Panc1 (cell line): ENCODE measurements at regions not wholly inside any gene's neighbourhood (a gene's known extent, or its start where the extent isn't known, plus 50 kb on each side); places are given as distances from the start of the nearest gene placed in this dataset.

Source experiments
- ATAC-seq: fragments of 200-7000 bp; cut with Tn5 transposase; 2 replicates; pipeline ENCODE4 v1.9.1; 2020; ENCODE audit warnings: mild to moderate bottlenecking, moderate library complexity
- BruUV-seq: library from RNA; stranded (reverse); fragments of 400-500 nt; replicated peaks from 2 replicates; lab custom pipeline; 2021; lab: Mats Ljungman, UMichigan
- CTCF ChIA-PET: fragments of 300-600 bp; sonication (Branson Sonifier 250); formaldehyde crosslinking; loops from one replicate; lab custom pipeline; 2022; ENCODE audit warnings: antibody characterized with exemption; lab: Charles Lee
- POLR2A ChIA-PET: fragments of 300-600 bp; sonication (Branson Sonifier 250); formaldehyde crosslinking; loops from one replicate; lab custom pipeline; 2022; ENCODE audit warnings: antibody characterized with exemption; lab: Charles Lee
- DNase-seq: peaks from one replicate; pipeline ENCODE4 v3.0.0-alpha.2; 2010; ENCODE audit warnings: low read depth, low spot score
- H3K27ac ChIP-seq: 2 replicates; pipeline ENCODE4 v1.5.1; 2011; ENCODE audit warnings: mild to moderate bottlenecking, low read length, inconsistent platforms
- H3K27me3 ChIP-seq: fragments of 200-500 bp; sonication (Bioruptor generic); 2 replicates; pipeline ENCODE4 v1.6.0; 2014; ENCODE audit warnings: low read length, inconsistent platforms; ENCODE audit not compliant: control insufficient read depth, insufficient read depth
- H3K36me3 ChIP-seq: fragments of 200-500 bp; sonication (Bioruptor generic); 2 replicates; pipeline ENCODE4 v1.5.1; 2014; ENCODE audit warnings: inconsistent platforms, mild to moderate bottlenecking, low read length, moderate library complexity; ENCODE audit not compliant: control insufficient read depth, insufficient read depth
- H3K4me1 ChIP-seq: 2 replicates; pipeline ENCODE4 v1.5.1; 2011; ENCODE audit warnings: inconsistent platforms, mild to moderate bottlenecking, low read length, moderate library complexity; ENCODE audit not compliant: control insufficient read depth, insufficient read depth
- H3K4me3 ChIP-seq, 2 experiments: 2 replicates each; pipeline ENCODE4 v1.5.1; 2011 to 2012; ENCODE audit warnings: low read depth in 2 of 2, low read length in 2 of 2, mild to moderate bottlenecking in 2 of 2, inconsistent platforms in 1 of 2, moderate library complexity in 1 of 2
- H3K9me3 ChIP-seq: fragments of 200-500 bp; sonication (Bioruptor generic); 2 replicates; pipeline ENCODE4 v1.5.1; 2014; ENCODE audit warnings: low read depth, mild to moderate bottlenecking, inconsistent platforms, low read length, moderate library complexity; ENCODE audit not compliant: control insufficient read depth, insufficient read depth
- POLR2AphosphoS5 ChIP-seq: IDR thresholded peaks from 2 replicates; pipeline ENCODE4 v1.6.1; 2012; ENCODE audit warnings: mild to moderate bottlenecking, low read depth, low read length, moderate library complexity
- SIN3A ChIP-seq: IDR thresholded peaks from 2 replicates; pipeline ENCODE4 v1.6.1; 2012; ENCODE audit warnings: low read depth, mild to moderate bottlenecking, low read length, moderate library complexity, borderline replicate concordance; ENCODE audit not compliant: insufficient read depth
- TCF7L2 ChIP-seq: IDR thresholded peaks from 2 replicates; pipeline ENCODE4 v1.6.1; 2011; ENCODE audit warnings: mild to moderate bottlenecking, low read depth, low read length, inconsistent platforms
- in situ Hi-C: cut with HindIII; loops from 2 replicates; pipeline ENCODE4 v1.10.0; 2016; ENCODE audit warnings: low sequenced_read_pairs, low pct_unique_long_range_greater_than_20kb
- intact Hi-C: fragments of 100-400 bp; cut with micrococcal nuclease; formaldehyde crosslinking; loops from one replicate; pipeline ENCODE4 v1.10.0; 2022; ENCODE audit not compliant: unreplicated experiment
- TF ChIP-seq, protein P1 (sequence below), 2 experiments: IDR thresholded peaks; 2 replicates each; pipeline ENCODE4 v1.6.1; 2011 to 2012; ENCODE audit warnings: low read depth in 2 of 2, control low read depth in 1 of 2, low read length in 1 of 2, mild to moderate bottlenecking in 1 of 2, moderate library complexity in 1 of 2; ENCODE audit not compliant: insufficient read depth in 1 of 2
- TF ChIP-seq, protein P2 (sequence below): fragments of 450-650 bp; IDR thresholded peaks from 2 replicates; pipeline ENCODE4 v1.5.1; 2017; ENCODE audit warnings: mild to moderate bottlenecking

DNA sequence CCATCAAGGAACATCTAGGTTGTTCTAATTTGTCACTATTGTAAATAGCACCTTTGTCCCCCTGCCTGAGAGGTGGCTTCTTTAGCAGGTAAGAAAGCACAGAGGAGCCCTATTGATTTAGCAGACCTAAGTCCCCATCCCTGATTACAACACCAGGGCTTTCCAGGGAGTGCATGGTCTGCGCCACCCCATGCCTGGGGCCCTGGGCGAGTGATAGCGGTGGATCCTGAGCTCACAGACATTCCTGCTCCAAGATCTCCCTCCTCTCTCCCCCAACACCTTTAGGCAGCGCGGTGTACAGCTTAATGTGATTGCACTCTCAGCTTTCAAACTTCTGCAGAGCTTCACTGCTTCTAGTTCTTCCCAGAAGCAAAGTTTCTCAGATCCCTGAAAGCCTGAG, 67.4 kb upstream of the WWC1 start:
- CTCF ChIA-PET: interaction anchor here (0.6 kb wide), 1 partner anchor 19 kb away, joined by 3 read pairs; no protein-coding TSS in a partner anchor
- in situ Hi-C loops (no loop called here), intact Hi-C loops (no loop called here)
- H3K4me1 ChIP-seq: no peaks in the 10 kb centered on the region
- H3K4me3 ChIP-seq: no peak overlapping the region
- peaks cover 8% of the 10 kb centered on the region for H3K27me3 ChIP-seq
- TF ChIP-seq, protein P1, sequence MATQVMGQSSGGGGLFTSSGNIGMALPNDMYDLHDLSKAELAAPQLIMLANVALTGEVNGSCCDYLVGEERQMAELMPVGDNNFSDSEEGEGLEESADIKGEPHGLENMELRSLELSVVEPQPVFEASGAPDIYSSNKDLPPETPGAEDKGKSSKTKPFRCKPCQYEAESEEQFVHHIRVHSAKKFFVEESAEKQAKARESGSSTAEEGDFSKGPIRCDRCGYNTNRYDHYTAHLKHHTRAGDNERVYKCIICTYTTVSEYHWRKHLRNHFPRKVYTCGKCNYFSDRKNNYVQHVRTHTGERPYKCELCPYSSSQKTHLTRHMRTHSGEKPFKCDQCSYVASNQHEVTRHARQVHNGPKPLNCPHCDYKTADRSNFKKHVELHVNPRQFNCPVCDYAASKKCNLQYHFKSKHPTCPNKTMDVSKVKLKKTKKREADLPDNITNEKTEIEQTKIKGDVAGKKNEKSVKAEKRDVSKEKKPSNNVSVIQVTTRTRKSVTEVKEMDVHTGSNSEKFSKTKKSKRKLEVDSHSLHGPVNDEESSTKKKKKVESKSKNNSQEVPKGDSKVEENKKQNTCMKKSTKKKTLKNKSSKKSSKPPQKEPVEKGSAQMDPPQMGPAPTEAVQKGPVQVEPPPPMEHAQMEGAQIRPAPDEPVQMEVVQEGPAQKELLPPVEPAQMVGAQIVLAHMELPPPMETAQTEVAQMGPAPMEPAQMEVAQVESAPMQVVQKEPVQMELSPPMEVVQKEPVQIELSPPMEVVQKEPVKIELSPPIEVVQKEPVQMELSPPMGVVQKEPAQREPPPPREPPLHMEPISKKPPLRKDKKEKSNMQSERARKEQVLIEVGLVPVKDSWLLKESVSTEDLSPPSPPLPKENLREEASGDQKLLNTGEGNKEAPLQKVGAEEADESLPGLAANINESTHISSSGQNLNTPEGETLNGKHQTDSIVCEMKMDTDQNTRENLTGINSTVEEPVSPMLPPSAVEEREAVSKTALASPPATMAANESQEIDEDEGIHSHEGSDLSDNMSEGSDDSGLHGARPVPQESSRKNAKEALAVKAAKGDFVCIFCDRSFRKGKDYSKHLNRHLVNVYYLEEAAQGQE (IDR thresholded peaks at IDR 0.05; ENCODE audit: insufficient read depth in 1 of 2, low read depth in 2 of 2, low read length in 1 of 2): no peak
- TF ChIP-seq TCF7L2 (no peak), SIN3A (no peak), POLR2AphosphoS5 (no peak)
- TF ChIP-seq, protein P2, sequence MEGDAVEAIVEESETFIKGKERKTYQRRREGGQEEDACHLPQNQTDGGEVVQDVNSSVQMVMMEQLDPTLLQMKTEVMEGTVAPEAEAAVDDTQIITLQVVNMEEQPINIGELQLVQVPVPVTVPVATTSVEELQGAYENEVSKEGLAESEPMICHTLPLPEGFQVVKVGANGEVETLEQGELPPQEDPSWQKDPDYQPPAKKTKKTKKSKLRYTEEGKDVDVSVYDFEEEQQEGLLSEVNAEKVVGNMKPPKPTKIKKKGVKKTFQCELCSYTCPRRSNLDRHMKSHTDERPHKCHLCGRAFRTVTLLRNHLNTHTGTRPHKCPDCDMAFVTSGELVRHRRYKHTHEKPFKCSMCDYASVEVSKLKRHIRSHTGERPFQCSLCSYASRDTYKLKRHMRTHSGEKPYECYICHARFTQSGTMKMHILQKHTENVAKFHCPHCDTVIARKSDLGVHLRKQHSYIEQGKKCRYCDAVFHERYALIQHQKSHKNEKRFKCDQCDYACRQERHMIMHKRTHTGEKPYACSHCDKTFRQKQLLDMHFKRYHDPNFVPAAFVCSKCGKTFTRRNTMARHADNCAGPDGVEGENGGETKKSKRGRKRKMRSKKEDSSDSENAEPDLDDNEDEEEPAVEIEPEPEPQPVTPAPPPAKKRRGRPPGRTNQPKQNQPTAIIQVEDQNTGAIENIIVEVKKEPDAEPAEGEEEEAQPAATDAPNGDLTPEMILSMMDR: no peak
- no peaks in the 10 kb centered on the region for H3K36me3 ChIP-seq
- no peak for DNase-seq
- no peak overlapping the region for H3K27ac ChIP-seq
- no TSS peak for BruUV-seq
- no peak for ATAC-seq
- no peaks in the 10 kb centered on the region for H3K9me3 ChIP-seq
- POLR2A ChIA-PET: no interaction called here

DNA sequence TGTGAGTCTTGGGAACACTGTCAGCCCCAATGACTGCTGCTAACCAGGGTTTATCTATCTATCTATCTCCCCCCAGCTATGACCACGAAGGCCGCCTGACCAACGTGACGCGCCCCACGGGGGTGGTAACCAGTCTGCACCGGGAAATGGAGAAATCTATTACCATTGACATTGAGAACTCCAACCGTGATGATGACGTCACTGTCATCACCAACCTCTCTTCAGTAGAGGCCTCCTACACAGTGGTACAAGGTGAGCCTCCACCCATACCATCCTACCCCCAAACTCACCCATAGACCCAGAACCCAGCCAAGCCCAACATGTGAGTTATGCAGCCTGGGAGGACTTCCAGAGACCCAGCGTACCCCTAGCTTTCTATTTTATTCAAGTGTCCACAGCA, 65.4 kb upstream of the WWC1 start:
- Histone ChIP-seq H3K9me3 (no peaks in the 10 kb centered on the region), H3K36me3 (no peaks in the 10 kb centered on the region), H3K27me3 (peaks cover 8% of the 10 kb centered on the region), H3K27ac (no peak overlapping the region), H3K4me3 (no peak overlapping the region), H3K4me1 (no peaks in the 10 kb centered on the region)
- TF ChIP-seq, protein P2: no peak
- TF ChIP-seq POLR2AphosphoS5: no peak
- no peak for TF ChIP-seq TCF7L2
- TF ChIP-seq SIN3A: no peak
- TF ChIP-seq, protein P1 (IDR thresholded peaks at IDR 0.05; ENCODE audit: insufficient read depth in 1 of 2, low read depth in 2 of 2, low read length in 1 of 2): no peak
- ChIA-PET CTCF (no interaction called here), POLR2A (no interaction called here)
- DNase-seq (no peak), ATAC-seq (no peak)
- in situ Hi-C loops (no loop called here), intact Hi-C loops (no loop called here)
- no TSS peak for BruUV-seq
